A549 (cell line): ENCODE measurements at regions not wholly inside any gene's neighbourhood (a gene's known extent, or its start where the extent isn't known, plus 50 kb on each side); places are given as distances from the start of the nearest gene placed in this dataset.

Source experiments
- POLR2A ChIP-seq: IDR thresholded peaks from 2 replicates; pipeline ENCODE4 v1.6.1; 2012; ENCODE audit warnings: mild to moderate bottlenecking, low read length
- REST ChIP-seq: fragments of 200-600 bp; sonication (generic); IDR thresholded peaks from 2 replicates; pipeline ENCODE4 v1.6.1; 2016; ENCODE audit warnings: antibody characterized with exemption, mild to moderate bottlenecking, moderate library complexity
- TF ChIP-seq, protein P1 (sequence below): fragments of >200 bp; sonication (Bioruptor Twin); formaldehyde crosslinking; IDR thresholded peaks from 3 replicates; pipeline ENCODE4 v1.5.1; 2016

DNA sequence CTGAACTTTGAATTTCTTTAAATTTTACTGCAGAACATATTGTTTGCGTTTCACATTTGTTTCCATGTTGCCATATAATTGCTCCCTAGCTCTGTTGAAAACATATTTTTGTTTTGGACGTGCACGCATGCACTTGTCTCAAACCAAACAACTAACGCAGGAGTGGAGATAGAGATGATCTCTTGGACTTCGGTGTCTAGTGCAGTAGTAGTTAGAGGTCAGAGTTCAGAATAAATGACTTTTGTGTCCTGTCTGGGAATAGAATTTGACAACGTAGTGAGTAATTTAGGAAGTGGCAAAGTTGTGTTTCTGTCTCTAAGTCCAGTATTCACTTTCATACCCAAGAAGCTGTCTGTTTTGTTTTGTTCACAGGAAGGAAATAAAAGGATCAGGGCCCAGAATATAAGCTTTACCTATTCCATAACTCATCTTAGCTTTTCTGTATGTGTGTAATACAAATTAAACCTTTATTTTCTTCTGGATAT is 173.8 kb downstream of the AEBP2 start:
- TF ChIP-seq REST: no peak
- TF ChIP-seq, protein P1, sequence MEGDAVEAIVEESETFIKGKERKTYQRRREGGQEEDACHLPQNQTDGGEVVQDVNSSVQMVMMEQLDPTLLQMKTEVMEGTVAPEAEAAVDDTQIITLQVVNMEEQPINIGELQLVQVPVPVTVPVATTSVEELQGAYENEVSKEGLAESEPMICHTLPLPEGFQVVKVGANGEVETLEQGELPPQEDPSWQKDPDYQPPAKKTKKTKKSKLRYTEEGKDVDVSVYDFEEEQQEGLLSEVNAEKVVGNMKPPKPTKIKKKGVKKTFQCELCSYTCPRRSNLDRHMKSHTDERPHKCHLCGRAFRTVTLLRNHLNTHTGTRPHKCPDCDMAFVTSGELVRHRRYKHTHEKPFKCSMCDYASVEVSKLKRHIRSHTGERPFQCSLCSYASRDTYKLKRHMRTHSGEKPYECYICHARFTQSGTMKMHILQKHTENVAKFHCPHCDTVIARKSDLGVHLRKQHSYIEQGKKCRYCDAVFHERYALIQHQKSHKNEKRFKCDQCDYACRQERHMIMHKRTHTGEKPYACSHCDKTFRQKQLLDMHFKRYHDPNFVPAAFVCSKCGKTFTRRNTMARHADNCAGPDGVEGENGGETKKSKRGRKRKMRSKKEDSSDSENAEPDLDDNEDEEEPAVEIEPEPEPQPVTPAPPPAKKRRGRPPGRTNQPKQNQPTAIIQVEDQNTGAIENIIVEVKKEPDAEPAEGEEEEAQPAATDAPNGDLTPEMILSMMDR: no peak
- TF ChIP-seq POLR2A: no peak
